BLaER1 treated with 17β-estradiol and CSF1 and Interleukin-3, amounts not matched to agents 10 nM and 100 nM (cell line): ENCODE measurements at regions not wholly inside any gene's neighbourhood (a gene's known extent, or its start where the extent isn't known, plus 50 kb on each side); places are given as distances from the start of the nearest gene placed in this dataset.

Experiments used
- H3K27ac ChIP-seq, 11 experiments: shearing (Covaris generic); formaldehyde crosslinking; 2 replicates each; pipeline ENCODE4 v1.8.1; 2022
- H3K27me3 ChIP-seq, 11 experiments: shearing (Covaris generic); formaldehyde crosslinking; 2 replicates each; pipeline ENCODE4 v1.8.1; 2022
- H3K36me3 ChIP-seq, 11 experiments: shearing (Covaris generic); formaldehyde crosslinking; 2 replicates each; pipeline ENCODE4 v1.8.1; 2022
- H3K4me1 ChIP-seq, 10 experiments: shearing (Covaris generic); formaldehyde crosslinking; 2 replicates each; pipeline ENCODE4 v1.8.1; 2022
- H3K4me2 ChIP-seq, 11 experiments: shearing (Covaris generic); formaldehyde crosslinking; 2 replicates each; pipeline ENCODE4 v1.8.1; 2022
- H3K4me3 ChIP-seq, 10 experiments: shearing (Covaris generic); formaldehyde crosslinking; 2 replicates each; pipeline ENCODE4 v1.8.1; 2022
- H3K9ac ChIP-seq, 11 experiments: shearing (Covaris generic); formaldehyde crosslinking; 2 replicates each; pipeline ENCODE4 v1.8.1; 2022
- H3K9me3 ChIP-seq, 11 experiments: shearing (Covaris generic); formaldehyde crosslinking; replicated peaks in 1 of 11; 2 replicates each; pipeline ENCODE4 v1.8.1; 2022
- H4K20me1 ChIP-seq, 11 experiments: shearing (Covaris generic); formaldehyde crosslinking; 2 replicates each; pipeline ENCODE4 v1.8.1; 2022
- Cebpa-rat ChIP-seq, 11 experiments: shearing (Covaris generic); IDR thresholded peaks; 2 replicates each; pipeline ENCODE4 v1.8.1; 2022

DNA sequence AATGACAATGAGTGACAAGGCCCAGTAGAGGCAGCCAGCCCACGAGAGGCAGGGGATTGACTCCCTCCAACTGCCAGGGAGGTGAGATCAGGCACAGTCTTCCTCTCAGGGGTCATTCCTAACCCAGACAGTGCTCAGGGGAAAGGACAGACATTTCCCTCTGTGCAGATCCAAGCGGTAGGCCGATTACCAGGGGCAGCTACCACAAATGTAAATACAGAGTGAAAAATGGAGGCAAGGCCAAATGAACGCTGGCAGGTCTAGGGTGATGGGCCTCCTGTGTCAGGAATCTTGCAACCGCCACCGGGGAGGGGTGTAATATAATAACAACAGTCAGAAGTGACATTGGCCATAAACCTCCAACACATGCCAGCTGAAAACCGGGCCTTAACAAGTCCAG, 881.4 kb downstream of the UQCRFS1 start:
- H3K4me1 ChIP-seq: peaks cover 0 to 8% (median 0%) of the 10 kb centered on the region in 10 experiments; a peak in 1 of 20 replicates
- no peaks in the 10 kb centered on the region for H3K36me3 ChIP-seq
- H4K20me1 ChIP-seq: no peaks in the 10 kb centered on the region
- H3K9me3 ChIP-seq: peaks cover 7 to 17% (median 11%) of the 10 kb centered on the region in 11 experiments; a peak in 20 of 22 replicates
- H3K27ac ChIP-seq: no peak overlapping the region
- H3K4me3 ChIP-seq: no peak overlapping the region
- H3K9ac ChIP-seq: no peak overlapping the region
- H3K4me2 ChIP-seq: 0 out of 22 replicates have a peak overlapping the region, but pooled peaks of 1 of the 11 experiments have one; percentile 3
- H3K27me3 ChIP-seq: no peaks in the 10 kb centered on the region
- TF ChIP-seq Cebpa-rat (IDR thresholded peaks at IDR 0.05): no peak

DNA sequence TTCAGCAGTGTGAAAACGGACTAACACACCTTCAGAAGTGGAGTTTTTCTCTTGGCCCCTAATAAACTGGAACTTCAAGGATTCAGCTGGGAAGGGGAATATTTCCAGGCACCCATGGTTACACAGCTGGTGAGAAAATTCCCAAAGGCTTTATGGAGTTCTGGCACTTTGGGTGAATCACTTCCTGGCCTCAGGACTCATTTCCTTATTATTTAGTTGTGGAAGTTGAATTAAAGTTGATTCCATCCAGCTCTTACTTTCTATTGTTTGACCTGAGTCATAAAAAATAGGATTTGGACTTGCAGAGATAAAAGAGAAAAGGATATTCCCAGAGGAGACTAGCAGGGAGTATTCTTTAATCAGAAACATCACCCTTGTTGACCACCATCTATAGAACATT, 882.1 kb downstream of the UQCRFS1 start:
- Histone ChIP-seq H4K20me1 (no peaks in the 10 kb centered on the region), H3K36me3 (no peaks in the 10 kb centered on the region), H3K9ac (no peak overlapping the region), H3K4me1 (peaks cover 0 to 11% (median 2%) of the 10 kb centered on the region in 10 experiments; a peak in 8 of 20 replicates), H3K9me3 (peaks cover 7 to 17% (median 11%) of the 10 kb centered on the region in 11 experiments; a peak in 20 of 22 replicates), H3K4me2 (no peak overlapping the region), H3K27ac (no peak overlapping the region), H3K4me3 (no peak overlapping the region), H3K27me3 (no peaks in the 10 kb centered on the region)
- no peak for TF ChIP-seq Cebpa-rat (IDR thresholded peaks at IDR 0.05)

DNA sequence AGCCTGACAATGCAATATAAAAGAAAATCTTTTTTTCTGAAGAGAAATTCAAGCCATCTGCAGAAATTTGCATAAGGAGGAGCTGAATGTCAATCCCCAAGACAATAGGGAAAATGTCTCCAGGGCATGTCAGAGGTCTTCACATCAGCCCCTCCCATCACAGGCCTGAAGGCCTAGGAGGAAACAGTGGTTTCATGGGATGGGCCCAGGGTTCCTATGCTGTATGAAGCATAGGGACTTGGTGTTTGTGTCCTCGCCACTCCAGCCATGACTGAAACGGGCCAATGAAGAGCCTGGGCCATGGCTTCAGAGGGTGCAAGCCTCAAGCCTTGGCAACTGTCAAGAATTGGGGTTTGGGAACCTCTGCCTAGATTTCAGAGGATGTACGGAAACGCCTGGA, 883.5 kb downstream of the UQCRFS1 start:
- Histone ChIP-seq H3K27me3 (no peaks in the 10 kb centered on the region), H3K9ac (no peak overlapping the region), H3K9me3 (peaks cover 7 to 17% (median 11%) of the 10 kb centered on the region in 11 experiments; a peak in 20 of 22 replicates), H4K20me1 (no peaks in the 10 kb centered on the region), H3K4me2 (no peak overlapping the region), H3K4me3 (no peak overlapping the region), H3K36me3 (no peaks in the 10 kb centered on the region), H3K27ac (no peak overlapping the region), H3K4me1 (peaks cover 0 to 14% (median 5%) of the 10 kb centered on the region in 10 experiments; a peak in 8 of 20 replicates)
- TF ChIP-seq Cebpa-rat (IDR thresholded peaks at IDR 0.05): no peak

DNA sequence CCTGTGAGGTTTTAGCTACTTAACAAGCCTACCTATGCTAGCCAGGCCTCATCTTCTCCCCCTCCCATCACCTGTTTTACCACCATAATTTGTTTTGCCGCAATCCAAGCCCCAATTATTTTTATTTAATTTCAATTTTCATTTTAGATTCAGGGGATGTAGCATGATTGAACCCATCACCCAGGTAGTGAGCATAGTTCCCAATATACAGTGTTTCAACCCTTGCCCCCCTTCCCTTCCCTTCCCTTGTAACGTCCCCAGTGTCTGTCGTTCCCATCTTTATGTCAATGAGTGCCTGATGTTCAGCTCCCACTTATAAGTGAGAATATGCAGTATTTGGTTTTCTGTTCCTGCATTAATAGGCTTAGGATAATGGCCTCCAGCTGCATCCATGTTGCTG, 885.0 kb downstream of the UQCRFS1 start:
- TF ChIP-seq Cebpa-rat (IDR thresholded peaks at IDR 0.05): no peak
- no peak overlapping the region for H3K27ac ChIP-seq
- H3K9me3 ChIP-seq: peaks cover 7 to 17% (median 11%) of the 10 kb centered on the region in 11 experiments; a peak in 20 of 22 replicates
- peaks cover 0 to 14% (median 5%) of the 10 kb centered on the region in 10 experiments; a peak in 8 of 20 replicates for H3K4me1 ChIP-seq
- no peaks in the 10 kb centered on the region for H4K20me1 ChIP-seq
- no peaks in the 10 kb centered on the region for H3K27me3 ChIP-seq
- H3K4me3 ChIP-seq: no peak overlapping the region
- no peak overlapping the region for H3K9ac ChIP-seq
- no peaks in the 10 kb centered on the region for H3K36me3 ChIP-seq
- H3K4me2 ChIP-seq: no peak overlapping the region

DNA sequence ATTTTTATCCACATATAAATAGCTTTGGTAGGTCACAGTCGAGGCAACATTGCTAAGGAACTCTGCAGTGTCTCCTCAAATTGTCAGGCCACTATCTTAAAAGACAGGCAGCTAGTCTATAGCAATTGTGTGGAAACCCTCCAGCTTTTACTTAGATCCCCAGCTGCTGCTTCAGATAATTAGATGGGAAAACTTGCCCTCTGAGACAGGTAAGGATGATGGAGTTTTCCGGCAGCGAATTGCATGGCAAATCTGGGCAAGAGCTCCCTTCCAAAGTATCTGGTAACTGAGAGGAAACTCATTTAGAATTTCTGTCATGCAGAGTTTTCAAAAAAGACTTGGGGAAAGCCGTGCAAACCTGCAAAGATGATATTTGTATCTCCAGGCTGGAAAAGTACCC, 886.2 kb downstream of the UQCRFS1 start:
- H4K20me1 ChIP-seq: no peaks in the 10 kb centered on the region
- H3K4me1 ChIP-seq: peaks cover 0 to 14% (median 5%) of the 10 kb centered on the region in 10 experiments; a peak in 8 of 20 replicates
- H3K4me3 ChIP-seq: no peak overlapping the region
- no peak overlapping the region for H3K9ac ChIP-seq
- no peak for TF ChIP-seq Cebpa-rat (IDR thresholded peaks at IDR 0.05)
- H3K27ac ChIP-seq: no peak overlapping the region
- peaks cover 7 to 17% (median 11%) of the 10 kb centered on the region in 11 experiments; a peak in 20 of 22 replicates for H3K9me3 ChIP-seq
- H3K36me3 ChIP-seq: no peaks in the 10 kb centered on the region
- no peak overlapping the region for H3K4me2 ChIP-seq
- H3K27me3 ChIP-seq: no peaks in the 10 kb centered on the region

- no peak for TF ChIP-seq Cebpa-rat (IDR thresholded peaks at IDR 0.05)
- H3K4me2 ChIP-seq: no peak overlapping the region
- peaks cover under 1 to 7% (median 3%) of the 10 kb centered on the region in 11 experiments; a peak in 18 of 22 replicates for H3K9me3 ChIP-seq
- no peaks in the 10 kb centered on the region for H3K36me3 ChIP-seq
- H3K9ac ChIP-seq: no peak overlapping the region
- H3K27ac ChIP-seq: no peak overlapping the region
- H3K4me3 ChIP-seq: no peak overlapping the region
- no peaks in the 10 kb centered on the region for H4K20me1 ChIP-seq
- peaks cover 0 to 12% (median 4%) of the 10 kb centered on the region in 10 experiments; a peak in 8 of 20 replicates for H3K4me1 ChIP-seq
- no peaks in the 10 kb centered on the region for H3K27me3 ChIP-seq
These were observed 888.5 kb downstream of the UQCRFS1 start for GRCh38 chr19:28324275-28325060.

- TF ChIP-seq Cebpa-rat (IDR thresholded peaks at IDR 0.05): no peak
- Histone ChIP-seq H3K9ac (no peak overlapping the region), H3K4me3 (no peak overlapping the region), H3K27ac (no peak overlapping the region), H3K4me2 (no peak overlapping the region), H3K9me3 (no peaks in the 10 kb centered on the region), H3K36me3 (no peaks in the 10 kb centered on the region), H3K27me3 (no peaks in the 10 kb centered on the region), H4K20me1 (no peaks in the 10 kb centered on the region), H3K4me1 (peaks cover 0 to 12% (median 4%) of the 10 kb centered on the region in 10 experiments; a peak in 8 of 20 replicates)
These were observed 890.0 kb downstream of the UQCRFS1 start for GRCh38 chr19:28322945-28323344.

GRCh38 chr19:28322491-28322890, 890.5 kb downstream of the UQCRFS1 start:
- no peak overlapping the region for H3K4me2 ChIP-seq

DNA sequence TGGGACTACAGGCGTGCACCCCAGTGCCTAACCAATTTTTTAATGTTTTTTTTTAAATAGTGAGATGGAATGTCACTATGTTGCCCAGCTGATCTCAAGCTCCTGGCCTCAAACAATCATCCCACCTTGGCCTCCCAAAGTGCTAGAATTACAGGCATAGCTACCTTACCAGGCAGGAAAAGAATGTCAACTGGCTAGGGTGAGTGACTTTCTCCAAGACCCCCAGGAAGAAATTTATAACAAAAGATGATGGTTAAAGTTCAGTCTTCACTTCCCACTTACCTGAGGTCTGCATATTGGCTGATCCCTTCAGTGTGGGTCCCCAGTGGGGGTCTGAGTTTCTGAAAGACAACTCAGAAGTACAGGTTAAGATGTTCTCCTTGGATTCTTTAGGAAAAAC, 893.0 kb downstream of the UQCRFS1 start:
- Histone ChIP-seq H3K4me1 (peaks cover 0 to 8% (median 0%) of the 10 kb centered on the region in 10 experiments; a peak in 4 of 20 replicates), H4K20me1 (no peaks in the 10 kb centered on the region), H3K9me3 (no peaks in the 10 kb centered on the region), H3K9ac (no peak overlapping the region), H3K36me3 (no peaks in the 10 kb centered on the region), H3K27ac (no peak overlapping the region), H3K4me3 (no peak overlapping the region), H3K4me2 (no peak overlapping the region), H3K27me3 (no peaks in the 10 kb centered on the region)
- no peak for TF ChIP-seq Cebpa-rat (IDR thresholded peaks at IDR 0.05)

More at GRCh38 chr19:28322491-28322890, 890.5 kb downstream of the UQCRFS1 start:
- Histone ChIP-seq H3K4me1 (peaks cover 0 to 12% (median 4%) of the 10 kb centered on the region in 10 experiments; a peak in 8 of 20 replicates), H3K4me3 (no peak overlapping the region), H3K36me3 (no peaks in the 10 kb centered on the region), H3K9ac (no peak overlapping the region), H3K9me3 (no peaks in the 10 kb centered on the region), H3K27ac (no peak overlapping the region), H4K20me1 (no peaks in the 10 kb centered on the region), H3K27me3 (no peaks in the 10 kb centered on the region)
- no peak for TF ChIP-seq Cebpa-rat (IDR thresholded peaks at IDR 0.05)
